ENCODE measurements at regions not wholly inside any gene's neighbourhood (a gene's known extent, or its start where the extent isn't known, plus 50 kb on each side); places are given as distances from the start of the nearest gene placed in this dataset.

GRCh38 chr17:36813957-36814563 lies 123.2 kb upstream of the LHX1 start:
- H3K27ac ChIP-seq: no peak overlapping the region
- no peaks in the 10 kb centered on the region for H3K36me3 ChIP-seq
- TF ChIP-seq CTCF (IDR thresholded peaks at IDR 0.05): no peak
- no peak overlapping the region for H3K4me3 ChIP-seq
- H3K27me3 ChIP-seq: peaks cover 43% of the 10 kb centered on the region
- intact Hi-C loops (cut with DNase I): no loop called here
- H3K4me1 ChIP-seq: no peaks in the 10 kb centered on the region
- ATAC-seq (no peak), DNase-seq (no peak)
- H3K9me3 ChIP-seq: no peaks in the 10 kb centered on the region

DNA sequence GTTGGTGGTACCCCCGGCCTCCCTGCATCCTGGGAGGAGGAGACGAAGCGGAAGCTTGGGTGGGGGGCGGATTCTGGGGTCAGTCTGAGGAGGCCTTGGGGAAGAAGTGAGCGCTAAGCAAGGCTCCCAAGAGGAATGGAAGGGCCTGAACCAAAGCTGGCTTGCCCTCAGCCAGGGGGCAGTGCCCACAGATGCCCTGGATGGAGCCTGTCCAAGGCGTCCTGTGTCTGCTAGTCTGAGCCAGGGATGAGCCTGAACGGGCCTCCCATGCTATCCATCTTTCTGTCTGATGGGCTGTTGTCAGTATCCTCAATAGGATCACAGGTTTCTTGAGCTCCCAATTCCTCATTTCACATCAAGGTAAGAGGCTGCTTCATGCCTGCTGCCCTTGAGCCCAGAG lies 122.3 kb upstream of the LHX1 start:
- Histone ChIP-seq H3K27ac (no peak overlapping the region), H3K27me3 (peaks cover 34% of the 10 kb centered on the region), H3K9me3 (no peaks in the 10 kb centered on the region), H3K4me3 (no peak overlapping the region), H3K4me1 (no peaks in the 10 kb centered on the region), H3K36me3 (no peaks in the 10 kb centered on the region)
- no peak for TF ChIP-seq CTCF (IDR thresholded peaks at IDR 0.05)
- ATAC-seq: no peak
- intact Hi-C loops (cut with DNase I): no loop called here
- DNase-seq: peak; percentile 39

DNA sequence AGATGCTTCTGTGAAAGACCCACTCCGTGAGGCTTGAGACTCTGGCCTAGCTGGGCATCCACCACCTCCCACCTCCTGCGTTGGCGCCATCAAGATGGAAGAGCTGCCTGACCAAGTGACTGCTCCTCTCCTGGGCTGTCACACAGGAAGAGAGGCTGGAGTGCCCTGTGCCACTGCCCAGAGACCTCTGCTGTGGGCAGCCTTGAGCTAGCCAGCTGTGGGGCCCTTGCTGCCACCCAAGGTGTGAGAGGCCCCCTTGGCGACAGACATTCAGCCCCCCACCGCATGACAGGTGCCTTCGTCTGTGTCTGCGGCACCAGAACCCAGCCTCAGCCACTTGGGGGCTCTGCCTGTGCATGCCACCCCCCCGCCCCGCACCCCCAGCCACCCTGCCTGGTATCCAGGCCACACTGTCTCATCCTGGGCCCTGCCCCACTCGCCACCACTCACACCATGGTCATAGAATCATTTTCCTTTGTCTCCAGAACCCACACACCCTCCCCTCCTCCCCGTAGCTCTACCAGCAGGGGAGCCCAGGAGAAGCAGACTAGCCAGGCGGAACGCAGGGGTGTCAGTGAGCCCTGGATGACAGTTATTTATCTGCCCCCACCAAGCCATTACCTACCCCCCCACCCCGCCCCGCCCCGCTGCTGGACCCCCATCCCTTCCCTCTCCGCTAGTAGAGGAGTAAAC lies 120.9 kb upstream of the LHX1 start:
- H3K36me3 ChIP-seq: no peaks in the 10 kb centered on the region
- H3K4me1 ChIP-seq: no peaks in the 10 kb centered on the region
- DNase-seq: no peak
- no peak overlapping the region for H3K27ac ChIP-seq
- no peak for ATAC-seq
- intact Hi-C loops (cut with DNase I): no loop called here
- no peak for TF ChIP-seq CTCF (IDR thresholded peaks at IDR 0.05)
- peaks cover 31% of the 10 kb centered on the region for H3K27me3 ChIP-seq
- no peaks in the 10 kb centered on the region for H3K9me3 ChIP-seq
- no peak overlapping the region for H3K4me3 ChIP-seq

DNA sequence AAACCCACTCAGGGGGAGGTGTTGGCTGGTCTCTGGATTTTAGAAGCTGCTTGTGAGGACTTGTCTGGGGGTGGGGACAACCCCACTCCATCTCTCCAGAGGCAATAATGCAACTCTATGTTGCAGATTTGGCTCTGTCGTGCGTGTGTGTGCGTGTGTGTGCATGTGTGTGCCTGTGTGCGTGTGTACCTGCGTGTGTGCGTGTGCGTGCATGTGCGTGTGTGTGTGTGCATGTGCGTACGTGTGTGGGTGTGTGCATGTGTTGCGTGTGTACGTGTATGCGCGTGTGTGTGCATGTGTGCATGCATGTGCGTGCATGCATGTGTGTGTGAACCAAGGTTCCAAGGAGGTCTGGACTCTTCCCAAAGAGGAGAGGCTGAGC lies 120.4 kb upstream of the LHX1 start:
- no peak for DNase-seq
- Histone ChIP-seq H3K27me3 (peaks cover 35% of the 10 kb centered on the region), H3K4me3 (no peak overlapping the region), H3K36me3 (no peaks in the 10 kb centered on the region), H3K9me3 (no peaks in the 10 kb centered on the region), H3K27ac (no peak overlapping the region), H3K4me1 (no peaks in the 10 kb centered on the region)
- no peak for TF ChIP-seq CTCF (IDR thresholded peaks at IDR 0.05)
- peak; percentile 6 for ATAC-seq
- intact Hi-C loops (cut with DNase I): no loop called here

- Histone ChIP-seq H3K4me1 (no peaks in the 10 kb centered on the region), H3K9me3 (no peaks in the 10 kb centered on the region), H3K4me3 (no peak overlapping the region), H3K27ac (no peak overlapping the region), H3K36me3 (no peaks in the 10 kb centered on the region), H3K27me3 (peaks cover 39% of the 10 kb centered on the region)
- intact Hi-C loops (cut with DNase I): no loop called here
- no peak for TF ChIP-seq CTCF (IDR thresholded peaks at IDR 0.05)
- no peak for ATAC-seq
- DNase-seq: no peak
Measured at GRCh38 chr17:36817483-36818048, 119.7 kb upstream of the LHX1 start.
